Germinal center (tissue), 1 donor: ENCODE measurements at regions not wholly inside any gene's neighbourhood (a gene's known extent, or its start where the extent isn't known, plus 50 kb on each side); places are given as distances from the start of the nearest gene placed in this dataset.

Source experiments
- DNase-seq: peaks from one replicate; pipeline ENCODE4 v3.0.0; 2012; ENCODE audit warnings: mixed read lengths, low spot score

- DNase-seq, result no peak
These were observed 303.6 kb downstream of the MATN1 start for GRCh38 chr1:30419831-30420230.

GRCh38 chr1:30418939-30419720 is 304.3 kb downstream of the MATN1 start:
- DNase-seq, result no peak

GRCh38 chr1:30418061-30418938 is 305.1 kb downstream of the MATN1 start:
- no peak for DNase-seq

DNA sequence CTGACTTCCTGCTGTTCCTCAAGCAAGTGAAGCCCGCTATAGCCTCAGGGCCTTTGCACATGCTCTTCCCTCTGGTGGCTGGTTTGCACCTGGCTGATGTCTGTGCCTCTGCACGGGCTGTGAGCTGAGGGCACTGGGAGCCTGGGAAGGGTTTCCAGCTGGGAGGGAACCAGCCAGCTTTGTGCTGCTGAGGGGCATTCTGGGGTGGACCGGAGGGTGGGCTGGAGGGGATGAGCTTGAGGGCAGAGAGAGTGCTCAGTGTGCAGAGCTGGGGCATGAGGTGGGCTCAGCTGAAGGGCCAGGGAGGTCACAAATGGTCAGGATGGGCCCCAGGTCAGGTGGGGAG is 305.7 kb downstream of the MATN1 start:
- no peak for DNase-seq

DNA sequence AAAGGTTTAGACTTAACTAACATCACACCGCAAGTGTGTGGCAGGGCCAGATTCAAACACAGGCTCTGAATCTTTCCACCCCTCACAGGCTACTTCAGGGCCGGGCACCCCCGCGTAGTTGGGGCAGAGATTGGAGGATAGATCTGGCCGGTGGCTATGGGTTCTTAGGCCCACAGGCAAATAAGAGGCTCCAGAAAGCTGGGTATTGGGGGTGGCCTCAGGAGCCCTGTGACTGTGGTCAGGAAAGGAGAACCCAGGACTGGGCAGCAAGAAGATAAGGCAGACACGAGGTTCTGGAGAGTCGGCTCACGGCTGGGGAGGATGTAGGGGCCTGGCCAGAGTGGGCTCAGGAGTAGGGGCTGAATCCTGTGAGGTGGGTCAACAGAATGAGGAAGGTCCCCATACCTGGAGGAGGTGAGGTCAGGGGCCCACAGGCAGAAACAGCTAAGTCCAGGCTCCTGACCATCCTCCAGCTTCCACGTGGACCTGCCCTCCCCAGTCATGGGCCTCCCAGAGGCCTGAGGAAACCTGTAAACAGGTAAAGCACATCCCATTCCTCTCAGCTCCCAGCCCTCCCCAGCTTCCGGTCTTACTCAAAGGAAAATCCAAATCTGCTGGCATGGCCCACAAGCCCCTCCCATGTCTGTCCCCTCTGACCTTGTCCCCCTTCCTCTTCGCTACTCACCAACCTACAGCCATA is 306.2 kb downstream of the MATN1 start:
- no peak for DNase-seq

DNA sequence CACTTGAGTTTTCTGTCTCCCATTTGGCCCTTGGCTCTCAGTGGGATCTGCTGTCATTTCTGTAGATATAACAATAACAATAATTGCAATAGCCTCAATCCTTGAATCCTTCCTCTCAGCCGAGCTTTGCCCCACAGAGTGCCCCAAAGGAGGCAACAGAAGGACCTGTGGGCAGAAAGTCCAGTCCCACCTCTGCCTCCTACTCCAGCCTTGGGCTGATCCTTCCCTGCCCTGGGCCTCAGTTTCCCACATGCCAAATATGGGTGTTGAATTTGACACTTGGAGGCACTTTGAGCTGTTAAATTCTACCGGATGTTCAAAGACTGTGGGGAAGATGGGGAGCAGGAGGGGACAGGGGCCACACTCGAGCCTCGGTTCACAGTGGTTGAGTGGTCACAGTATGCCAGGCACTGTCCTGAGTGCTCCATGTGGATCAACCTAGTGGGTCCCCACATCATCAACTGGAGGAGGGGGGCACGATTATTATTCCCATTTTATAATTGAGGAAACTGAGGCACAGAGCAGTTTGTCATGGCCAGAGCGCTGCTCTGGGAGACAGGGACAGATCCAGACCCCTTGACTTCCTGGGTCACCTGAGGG is 307.1 kb downstream of the MATN1 start:
- no peak for DNase-seq

DNA sequence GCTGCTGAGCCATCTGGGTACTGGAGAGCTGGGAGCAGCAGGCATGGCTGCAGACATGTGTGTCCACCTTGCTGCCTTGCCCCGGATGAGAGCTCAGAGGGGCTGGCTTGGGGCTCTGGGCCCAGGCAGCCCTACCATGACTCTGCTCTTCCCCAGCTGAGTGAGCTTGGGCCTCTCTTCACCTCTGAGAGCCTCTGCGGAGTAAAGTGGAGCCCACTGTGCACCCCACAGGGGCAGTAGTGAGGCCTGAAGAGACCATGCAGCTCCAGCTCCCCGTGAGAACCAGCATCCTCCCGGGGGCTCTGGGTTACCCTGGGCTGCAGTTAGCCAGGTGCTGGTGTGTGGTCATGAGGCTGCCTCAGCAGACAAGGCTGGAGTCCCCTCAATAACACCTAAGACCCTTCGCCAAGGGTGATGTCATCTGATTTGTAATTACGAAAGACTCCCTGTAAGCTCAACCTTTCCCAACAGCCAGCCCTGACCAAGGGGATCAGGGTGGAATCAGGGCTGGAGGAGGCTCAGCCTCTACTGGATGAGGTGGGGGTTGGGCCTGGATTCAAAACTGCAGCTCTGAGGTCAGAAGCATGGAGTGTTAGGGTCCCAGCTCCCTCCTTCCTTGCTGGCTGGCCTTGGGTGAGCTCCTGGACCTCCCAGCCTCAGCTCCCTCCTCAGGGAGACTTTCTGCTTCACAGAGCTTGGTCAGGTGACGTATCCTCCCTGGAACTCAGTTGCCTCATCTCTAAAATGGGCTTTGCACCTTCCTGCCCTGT is 308.0 kb downstream of the MATN1 start:
- no peak for DNase-seq

DNA sequence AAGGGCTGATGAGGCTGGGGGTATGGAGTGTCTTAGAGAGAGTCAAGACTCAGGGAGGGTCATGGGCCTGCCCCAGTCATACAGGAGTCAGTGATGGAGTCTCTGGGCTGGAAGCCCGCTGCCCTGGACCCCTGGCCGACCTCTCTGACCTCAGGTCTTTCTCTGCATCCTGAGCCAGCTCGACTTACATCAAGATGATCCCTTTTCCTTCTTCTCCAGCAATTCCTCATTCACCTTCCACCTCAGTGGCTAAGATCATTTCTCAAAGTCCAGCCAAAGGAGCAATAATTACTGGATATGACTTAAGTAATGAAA is 308.6 kb downstream of the MATN1 start:
- DNase-seq, result no peak

DNA sequence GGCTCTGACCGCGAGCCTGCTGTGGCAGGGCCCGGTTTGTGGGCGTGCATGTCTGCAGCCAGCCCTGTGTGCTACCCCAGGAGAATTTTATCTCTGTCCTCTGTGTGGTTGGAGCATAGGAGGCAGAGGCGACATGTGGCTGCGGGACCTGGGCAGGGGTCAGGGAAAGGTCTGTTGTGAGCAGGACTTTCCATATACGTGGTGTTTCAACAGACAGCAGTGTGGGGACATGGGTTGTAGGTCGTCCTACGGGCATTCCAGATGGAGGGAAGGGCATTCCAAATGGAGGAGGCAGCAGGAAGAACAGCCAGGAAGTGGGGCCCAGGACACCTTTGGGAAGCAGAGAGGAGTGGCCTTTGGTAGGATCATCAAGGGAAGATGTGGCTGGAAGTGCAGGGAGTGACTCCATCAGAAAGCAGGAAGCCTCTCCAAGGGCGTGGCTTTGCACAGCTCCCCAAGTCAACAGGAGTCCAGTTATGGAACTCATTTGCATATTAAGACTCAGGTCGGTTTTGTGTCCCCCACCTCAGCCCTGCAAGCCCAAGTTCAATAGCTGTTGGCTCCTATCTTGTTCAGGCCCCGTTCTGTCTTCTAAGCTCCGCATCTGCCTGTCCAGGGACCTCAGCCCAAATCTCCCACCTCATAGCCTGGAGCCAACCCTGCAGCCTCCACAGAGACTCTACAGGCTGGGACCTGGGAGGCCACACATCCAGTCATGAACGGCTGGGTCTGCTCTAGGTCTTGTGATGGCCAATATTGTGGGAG is 309.1 kb downstream of the MATN1 start:
- no peak for DNase-seq

- DNase-seq, result no peak
These were observed 309.8 kb downstream of the MATN1 start for GRCh38 chr1:30413606-30414005.

DNA sequence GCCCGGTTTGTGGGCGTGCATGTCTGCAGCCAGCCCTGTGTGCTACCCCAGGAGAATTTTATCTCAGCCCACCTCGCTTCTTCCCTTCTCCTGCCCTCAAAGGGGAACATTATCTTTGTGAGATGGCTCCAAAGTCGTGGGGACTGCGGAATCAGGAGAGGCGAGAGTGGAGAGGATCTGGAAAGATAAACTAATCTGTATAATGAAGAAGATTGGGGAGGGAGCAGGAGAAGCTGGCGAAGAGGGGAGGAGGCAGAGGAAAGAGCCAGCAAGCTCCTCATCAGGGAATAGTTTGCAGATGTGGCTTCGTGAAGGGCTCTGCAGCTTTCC is 310.3 kb downstream of the MATN1 start:
- DNase-seq, result no peak

- no peak for DNase-seq
These were observed 310.9 kb downstream of the MATN1 start for GRCh38 chr1:30412241-30413110.

GRCh38 chr1:30411206-30411605 is 312.2 kb downstream of the MATN1 start:
- no peak for DNase-seq

DNA sequence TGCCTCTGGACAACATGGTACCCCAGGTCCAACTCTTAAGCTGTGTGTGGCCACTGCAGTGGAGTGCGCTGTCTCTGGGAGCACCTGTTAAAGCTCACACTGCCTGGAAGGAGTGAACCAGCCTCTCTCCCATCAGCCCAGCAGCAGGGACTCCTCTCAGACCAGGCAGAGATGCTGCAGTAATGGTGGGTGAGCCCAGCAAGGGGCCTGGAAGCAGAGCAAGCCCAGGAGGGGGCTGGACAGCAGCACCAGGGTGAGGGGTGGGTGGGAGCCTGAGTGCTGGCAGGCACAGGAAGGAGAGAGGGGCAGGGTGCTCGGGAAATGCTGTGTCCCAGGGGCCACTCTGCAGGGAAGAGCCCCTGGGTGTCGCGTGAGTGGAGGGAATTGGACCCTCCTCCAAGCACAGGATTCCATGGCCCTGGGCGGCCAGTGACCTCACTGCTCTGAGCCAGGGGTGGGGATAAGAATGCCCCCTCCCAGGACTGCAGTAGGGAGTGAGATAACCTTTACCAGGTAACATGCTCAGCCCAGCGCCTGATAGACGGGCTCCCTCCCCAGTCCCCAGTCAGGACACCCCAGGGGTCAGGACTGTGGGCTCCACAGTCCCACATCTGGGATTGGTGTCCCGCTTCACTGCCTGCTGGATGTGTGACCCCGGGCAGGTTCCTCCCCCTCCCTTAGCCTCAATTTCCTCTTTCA is 313.1 kb downstream of the MATN1 start:
- no peak for DNase-seq

GRCh38 chr1:30409476-30410152 is 313.8 kb downstream of the MATN1 start:
- no peak for DNase-seq

DNA sequence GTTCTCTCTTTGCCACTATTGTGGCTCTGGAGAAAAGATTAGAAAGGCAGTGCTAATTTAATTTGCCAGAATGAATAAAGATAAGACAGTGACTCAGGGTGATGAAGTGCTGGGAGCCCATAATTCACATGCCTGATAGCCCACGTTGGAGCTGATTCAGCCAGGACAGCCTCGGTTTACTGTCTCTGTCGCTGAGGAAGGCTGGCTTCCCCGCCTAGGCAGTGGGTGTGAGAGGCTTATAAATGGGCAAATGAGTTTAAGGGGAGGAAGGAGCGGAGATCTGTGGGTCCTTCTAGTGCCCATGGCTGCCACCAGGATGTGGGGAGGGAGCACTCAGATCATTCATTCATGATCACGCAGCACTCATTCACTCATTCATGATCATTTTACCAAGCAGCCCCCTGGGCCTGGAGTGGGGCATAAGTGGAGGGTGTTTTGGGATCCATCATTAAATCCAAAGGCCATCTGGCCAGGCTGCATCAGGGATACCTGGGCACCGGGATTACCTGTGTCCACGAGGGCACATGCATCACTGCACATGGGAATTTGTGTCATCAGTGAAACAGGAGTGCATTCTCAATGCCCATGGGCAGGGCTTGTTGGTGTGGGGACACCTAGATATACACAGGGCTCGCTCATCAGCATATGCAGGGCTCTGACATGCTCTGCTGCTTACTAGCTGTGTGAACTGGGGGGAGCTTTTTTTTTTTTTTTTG is 315.4 kb downstream of the MATN1 start:
- no peak for DNase-seq

DNA sequence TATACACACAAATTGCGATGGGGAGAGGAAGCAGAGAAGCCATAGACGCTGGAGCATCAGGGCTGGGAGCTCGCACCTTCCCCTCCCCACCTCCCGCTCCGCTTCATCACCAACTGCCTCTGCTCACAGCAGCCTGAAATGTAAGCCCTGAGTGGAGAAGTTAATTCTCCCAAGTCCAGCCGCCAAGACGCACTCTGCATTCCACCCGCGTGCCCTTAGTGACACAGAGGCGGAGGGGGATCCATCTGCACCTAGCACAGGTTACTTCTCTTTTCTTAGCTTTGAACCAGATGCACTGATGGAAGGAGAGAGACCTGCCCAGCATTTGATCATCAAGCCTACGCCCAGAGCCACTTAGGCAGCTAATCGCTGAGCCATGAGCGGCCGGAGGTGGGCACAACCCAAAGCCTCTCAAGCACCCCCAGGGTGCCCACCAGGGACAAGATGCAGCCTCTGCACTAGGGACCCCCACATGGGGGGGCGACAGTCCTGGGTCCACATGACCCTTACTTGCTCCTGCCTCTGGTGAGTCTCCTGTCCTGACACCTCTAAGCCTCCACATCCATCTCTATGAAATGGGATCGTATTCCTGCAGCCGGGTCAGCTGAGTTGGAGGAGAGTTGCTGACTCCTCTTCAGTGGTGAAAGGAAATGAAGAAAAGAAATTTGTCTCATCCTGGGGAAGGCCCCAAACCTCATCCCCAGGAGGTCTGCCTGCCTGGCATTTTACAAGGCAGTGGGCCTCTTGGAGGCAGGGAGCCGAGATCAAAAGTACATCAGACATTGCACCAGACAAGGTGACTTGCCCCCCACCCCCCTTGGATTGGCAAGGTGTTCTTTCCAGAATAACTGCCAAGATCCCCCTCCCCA is 316.2 kb downstream of the MATN1 start:
- no peak for DNase-seq
